ENCODE measurements at regions not wholly inside any gene's neighbourhood (a gene's known extent, or its start where the extent isn't known, plus 50 kb on each side); places are given as distances from the start of the nearest gene placed in this dataset.
A peak's percentile ranks its signal among the peaks of the same experiment; 100 is the strongest.

DNA sequence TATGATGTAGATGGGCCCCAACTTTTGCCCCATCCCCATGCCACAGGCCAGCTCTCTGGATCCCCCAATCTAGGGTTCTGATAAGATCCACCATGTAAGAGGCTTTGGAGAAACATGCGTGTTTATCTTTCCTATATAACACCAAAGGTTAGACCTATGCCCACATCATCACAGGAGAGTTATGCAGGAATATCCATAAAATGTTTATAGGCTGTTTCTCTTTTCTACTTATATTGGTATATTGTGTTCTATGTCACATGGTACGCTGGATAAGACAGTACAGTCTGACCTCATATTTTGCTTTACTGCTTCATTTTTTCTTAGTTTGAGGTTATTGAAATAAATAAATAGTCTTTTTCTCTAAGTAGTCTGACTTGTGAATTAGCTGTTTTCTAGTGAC, 1013.9 kb upstream of the GYPC start:
- Histone ChIP-seq H3K4me3 (ENCODE audit: low read depth, low read length) (no peak overlapping the region), H3K36me3 (no peaks in the 10 kb centered on the region), H3K4me1 (no peaks in the 10 kb centered on the region), H3K9me3 (no peaks in the 10 kb centered on the region), H3K27me3 (no peaks in the 10 kb centered on the region)
- DNase-seq = no peak
- TF ChIP-seq, protein P1, sequence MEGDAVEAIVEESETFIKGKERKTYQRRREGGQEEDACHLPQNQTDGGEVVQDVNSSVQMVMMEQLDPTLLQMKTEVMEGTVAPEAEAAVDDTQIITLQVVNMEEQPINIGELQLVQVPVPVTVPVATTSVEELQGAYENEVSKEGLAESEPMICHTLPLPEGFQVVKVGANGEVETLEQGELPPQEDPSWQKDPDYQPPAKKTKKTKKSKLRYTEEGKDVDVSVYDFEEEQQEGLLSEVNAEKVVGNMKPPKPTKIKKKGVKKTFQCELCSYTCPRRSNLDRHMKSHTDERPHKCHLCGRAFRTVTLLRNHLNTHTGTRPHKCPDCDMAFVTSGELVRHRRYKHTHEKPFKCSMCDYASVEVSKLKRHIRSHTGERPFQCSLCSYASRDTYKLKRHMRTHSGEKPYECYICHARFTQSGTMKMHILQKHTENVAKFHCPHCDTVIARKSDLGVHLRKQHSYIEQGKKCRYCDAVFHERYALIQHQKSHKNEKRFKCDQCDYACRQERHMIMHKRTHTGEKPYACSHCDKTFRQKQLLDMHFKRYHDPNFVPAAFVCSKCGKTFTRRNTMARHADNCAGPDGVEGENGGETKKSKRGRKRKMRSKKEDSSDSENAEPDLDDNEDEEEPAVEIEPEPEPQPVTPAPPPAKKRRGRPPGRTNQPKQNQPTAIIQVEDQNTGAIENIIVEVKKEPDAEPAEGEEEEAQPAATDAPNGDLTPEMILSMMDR (IDR thresholded peaks at IDR 0.05; ENCODE audit: low read depth, low read length) = no peak

DNA sequence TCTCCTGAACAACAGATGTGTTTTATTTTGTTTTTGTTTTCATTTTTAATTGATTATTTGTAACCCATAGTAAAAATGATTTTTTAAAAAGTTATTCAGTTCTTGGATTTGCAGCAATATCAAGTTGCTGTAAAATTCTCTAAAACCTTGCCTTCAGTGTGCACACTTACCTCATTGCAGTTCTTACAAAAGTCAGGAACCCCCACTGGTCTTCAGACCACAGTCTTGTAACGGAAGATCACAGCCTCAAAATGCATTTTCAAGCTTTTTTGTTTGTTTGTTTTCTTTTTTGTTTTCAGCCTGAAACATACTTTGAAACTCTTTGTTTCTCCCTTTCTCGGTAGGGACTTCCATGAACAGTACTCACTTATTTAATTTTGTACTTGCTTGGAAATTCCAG, 1012.8 kb upstream of the GYPC start:
- Histone ChIP-seq H3K4me1 (no peaks in the 10 kb centered on the region), H3K27me3 (no peaks in the 10 kb centered on the region), H3K9me3 (no peaks in the 10 kb centered on the region), H3K4me3 (ENCODE audit: low read depth, low read length) (no peak overlapping the region), H3K36me3 (no peaks in the 10 kb centered on the region)
- TF ChIP-seq, protein P1 (IDR thresholded peaks at IDR 0.05; ENCODE audit: low read depth, low read length) = no peak
- DNase-seq = no peak

- H3K4me3 ChIP-seq (ENCODE audit: low read depth, low read length) = no peak overlapping the region
- TF ChIP-seq, protein P1 (IDR thresholded peaks at IDR 0.05; ENCODE audit: low read depth, low read length) = no peak
- no peaks in the 10 kb centered on the region for H3K9me3 ChIP-seq
- no peaks in the 10 kb centered on the region for H3K27me3 ChIP-seq
- no peaks in the 10 kb centered on the region for H3K36me3 ChIP-seq
- no peaks in the 10 kb centered on the region for H3K4me1 ChIP-seq
- peak; percentile 6 for DNase-seq
Observed at GRCh38 chr2:125643585-125643984, 1012.4 kb upstream of the GYPC start.

- DNase-seq = no peak
- Histone ChIP-seq H3K27me3 (no peaks in the 10 kb centered on the region), H3K36me3 (no peaks in the 10 kb centered on the region), H3K4me3 (ENCODE audit: low read depth, low read length) (no peak overlapping the region), H3K9me3 (no peaks in the 10 kb centered on the region), H3K4me1 (no peaks in the 10 kb centered on the region)
- TF ChIP-seq, protein P1 (IDR thresholded peaks at IDR 0.05; ENCODE audit: low read depth, low read length) = no peak
Observed at GRCh38 chr2:125644257-125644656, 1011.7 kb upstream of the GYPC start.

- Histone ChIP-seq H3K9me3 (no peaks in the 10 kb centered on the region), H3K4me1 (no peaks in the 10 kb centered on the region), H3K27me3 (no peaks in the 10 kb centered on the region), H3K36me3 (no peaks in the 10 kb centered on the region), H3K4me3 (ENCODE audit: low read depth, low read length) (peak overlapping the region; percentile 10; the same call in 1 of the 2 replicates)
- peak; percentile 3 for DNase-seq
- TF ChIP-seq, protein P1 (IDR thresholded peaks at IDR 0.05; ENCODE audit: low read depth, low read length) = no peak
Observed at GRCh38 chr2:125652280-125652679, 1003.7 kb upstream of the GYPC start.

GRCh38 chr2:125654226-125654625, 1001.7 kb upstream of the GYPC start:
- no peaks in the 10 kb centered on the region for H3K27me3 ChIP-seq
- H3K36me3 ChIP-seq = no peaks in the 10 kb centered on the region
- no peaks in the 10 kb centered on the region for H3K4me1 ChIP-seq
- H3K9me3 ChIP-seq = no peaks in the 10 kb centered on the region
- TF ChIP-seq, protein P1 (IDR thresholded peaks at IDR 0.05; ENCODE audit: low read depth, low read length) = no peak
- DNase-seq = no peak
- H3K4me3 ChIP-seq (ENCODE audit: low read depth, low read length) = no peak overlapping the region
